Peyer's patch (tissue), 4 donors: ENCODE measurements at regions not wholly inside any gene's neighbourhood (a gene's known extent, or its start where the extent isn't known, plus 50 kb on each side); places are given as distances from the start of the nearest gene placed in this dataset.

Experiments used
- POLR2A ChIP-seq, 2 donors: fragments of 450-650 bp; IDR thresholded peaks; one replicate each; pipeline ENCODE4 v1.5.1; 2017; ENCODE audit warnings: antibody characterized with exemption in 2 of 2, mild to moderate bottlenecking in 2 of 2, moderate library complexity in 2 of 2
- TF ChIP-seq, protein P1 (sequence below), 6 experiments: fragments of 450-650 bp in 4 of 6; fragments of 200-600 bp in 2 of 6; sonication (generic) in 1 of 6; IDR thresholded peaks; one replicate each; pipeline ENCODE4 v1.5.1; 2017 to 2019; ENCODE audit warnings: antibody characterized with exemption in 6 of 6, mild to moderate bottlenecking in 3 of 6, moderate library complexity in 1 of 6

DNA sequence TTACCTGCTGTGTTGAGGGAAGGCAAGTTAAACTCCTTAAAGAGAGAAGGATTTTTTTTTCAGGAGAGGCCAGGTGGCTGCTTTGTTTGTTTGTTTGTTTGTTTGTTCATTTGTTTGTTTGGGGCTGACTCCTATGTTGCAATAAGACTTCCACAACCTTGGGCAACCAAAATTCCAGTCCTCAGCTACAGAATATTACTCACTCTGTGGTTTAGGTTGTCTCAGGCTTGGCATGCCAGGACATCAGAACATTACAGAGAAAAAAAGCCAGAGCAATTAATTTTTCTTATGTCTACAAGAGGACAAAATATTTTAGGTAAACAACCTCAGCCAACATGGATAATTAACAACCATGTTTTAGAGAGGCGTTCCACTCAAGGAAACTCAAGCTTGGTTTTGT, 156.7 kb upstream of the ATP11B start:
- TF ChIP-seq, protein P1, sequence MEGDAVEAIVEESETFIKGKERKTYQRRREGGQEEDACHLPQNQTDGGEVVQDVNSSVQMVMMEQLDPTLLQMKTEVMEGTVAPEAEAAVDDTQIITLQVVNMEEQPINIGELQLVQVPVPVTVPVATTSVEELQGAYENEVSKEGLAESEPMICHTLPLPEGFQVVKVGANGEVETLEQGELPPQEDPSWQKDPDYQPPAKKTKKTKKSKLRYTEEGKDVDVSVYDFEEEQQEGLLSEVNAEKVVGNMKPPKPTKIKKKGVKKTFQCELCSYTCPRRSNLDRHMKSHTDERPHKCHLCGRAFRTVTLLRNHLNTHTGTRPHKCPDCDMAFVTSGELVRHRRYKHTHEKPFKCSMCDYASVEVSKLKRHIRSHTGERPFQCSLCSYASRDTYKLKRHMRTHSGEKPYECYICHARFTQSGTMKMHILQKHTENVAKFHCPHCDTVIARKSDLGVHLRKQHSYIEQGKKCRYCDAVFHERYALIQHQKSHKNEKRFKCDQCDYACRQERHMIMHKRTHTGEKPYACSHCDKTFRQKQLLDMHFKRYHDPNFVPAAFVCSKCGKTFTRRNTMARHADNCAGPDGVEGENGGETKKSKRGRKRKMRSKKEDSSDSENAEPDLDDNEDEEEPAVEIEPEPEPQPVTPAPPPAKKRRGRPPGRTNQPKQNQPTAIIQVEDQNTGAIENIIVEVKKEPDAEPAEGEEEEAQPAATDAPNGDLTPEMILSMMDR (IDR thresholded peaks at IDR 0.05): no peak
- TF ChIP-seq POLR2A (IDR thresholded peaks at IDR 0.05): no peak
